GM23338 (cell line): ENCODE measurements at regions not wholly inside any gene's neighbourhood (a gene's known extent, or its start where the extent isn't known, plus 50 kb on each side); places are given as distances from the start of the nearest gene placed in this dataset.

Experiments used
- ATAC-seq: fragments of 200-7000 bp; cut with Tn5 transposase; 3 replicates; pipeline ENCODE4 v1.9.1; 2020
- DNase-seq: peaks from one replicate; pipeline ENCODE4 v3.0.0-alpha.2; 2015; ENCODE audit warnings: low spot score
- H2AFZ ChIP-seq: fragments of 200-600 bp; sonication (generic); 2 replicates; pipeline ENCODE4 v1.8.0; 2016; ENCODE audit warnings: antibody characterized with exemption, mild to moderate bottlenecking, moderate library complexity
- H3F3A ChIP-seq: fragments of 200-600 bp; sonication (generic); replicated peaks from 2 replicates; pipeline ENCODE4 v1.8.0; 2017; ENCODE audit warnings: antibody characterized with exemption, mixed run types, low read depth
- H3K27ac ChIP-seq: fragments of 200-600 bp; sonication (generic); 2 replicates; pipeline ENCODE4 v1.6.1; 2016; ENCODE audit warnings: low read depth
- H3K27me3 ChIP-seq: fragments of 200-600 bp; sonication (generic); 2 replicates; pipeline ENCODE4 v1.8.0; 2016; ENCODE audit warnings: mild to moderate bottlenecking, mixed run types, moderate library complexity; ENCODE audit not compliant: insufficient read depth
- H3K36me3 ChIP-seq: fragments of 200-600 bp; sonication (generic); 2 replicates; pipeline ENCODE4 v1.8.0; 2016; ENCODE audit warnings: mild to moderate bottlenecking; ENCODE audit not compliant: insufficient read depth
- H3K4me1 ChIP-seq: fragments of 200-600 bp; sonication (generic); 2 replicates; pipeline ENCODE4 v1.8.0; 2016; ENCODE audit warnings: mild to moderate bottlenecking, moderate library complexity; ENCODE audit not compliant: insufficient read depth
- H3K4me2 ChIP-seq: fragments of 200-600 bp; sonication (generic); 2 replicates; pipeline ENCODE4 v1.7.1; 2017; ENCODE audit warnings: mixed run types
- H3K4me3 ChIP-seq: fragments of 200-600 bp; sonication (generic); 2 replicates; pipeline ENCODE4 v1.6.1; 2016; ENCODE audit warnings: mixed run types
- H3K79me2 ChIP-seq: fragments of 200-600 bp; sonication (generic); replicated peaks from 2 replicates; pipeline ENCODE4 v1.8.0; 2017; ENCODE audit warnings: mild to moderate bottlenecking; ENCODE audit not compliant: insufficient read depth
- H3K9me2 ChIP-seq: fragments of 200-600 bp; sonication (generic); 2 replicates; pipeline ENCODE4 v1.8.0; 2017; ENCODE audit not compliant: insufficient read depth
- H4K20me1 ChIP-seq: fragments of 200-600 bp; sonication (generic); replicated peaks from 2 replicates; pipeline ENCODE4 v1.8.0; 2017; ENCODE audit warnings: mild to moderate bottlenecking; ENCODE audit not compliant: insufficient read depth
- H3K27ac Mint-ChIP-seq: 2 replicates; pipeline ENCODE4 v1.8.0; 2020; ENCODE audit warnings: inconsistent platforms, mild to moderate bottlenecking, moderate library complexity, mixed read lengths
- H3K27me3 Mint-ChIP-seq: 3 replicates; pipeline ENCODE4 v1.8.0; 2022; ENCODE audit warnings: low read depth, mild to moderate bottlenecking, moderate library complexity, mixed read lengths, inconsistent platforms; ENCODE audit not compliant: insufficient read depth, poor library complexity
- H3K36me3 Mint-ChIP-seq: 3 replicates; pipeline ENCODE4 v1.8.0; 2021; ENCODE audit warnings: low read depth, mild to moderate bottlenecking, inconsistent platforms, moderate library complexity, mixed read lengths
- H3K4me1 Mint-ChIP-seq: 3 replicates; pipeline ENCODE4 v1.8.0; 2020; ENCODE audit warnings: mild to moderate bottlenecking, inconsistent platforms, mixed read lengths
- H3K4me3 Mint-ChIP-seq: 3 replicates; pipeline ENCODE4 v1.8.0; 2021; ENCODE audit warnings: moderate library complexity, mild to moderate bottlenecking, inconsistent platforms, mixed read lengths
- H3K9me3 Mint-ChIP-seq: 3 replicates; pipeline ENCODE4 v1.8.0; 2020; ENCODE audit warnings: moderate library complexity, mild to moderate bottlenecking, inconsistent platforms, mixed read lengths
- CREB1 ChIP-seq: fragments of 250-450 bp; sonication (Bioruptor Pico); IDR thresholded peaks from 2 replicates; pipeline ENCODE4 v1.5.0; 2020; ENCODE audit warnings: low read depth, mild to moderate bottlenecking, moderate library complexity
- CTCF ChIP-seq, 2 experiments: fragments of 200-600 bp in 1 of 2; sonication (generic) in 1 of 2; conservative IDR thresholded peaks; 2 replicates each; pipeline versions ENCODE4 v1.5.1 to v1.6.1; 2016 to 2017; ENCODE audit warnings: antibody characterized with exemption in 2 of 2, low read depth in 2 of 2, mild to moderate bottlenecking in 2 of 2, moderate library complexity in 1 of 2
- EZH2 ChIP-seq: fragments of 200-600 bp; sonication (generic); IDR thresholded peaks from one replicate; pipeline ENCODE4 v1.8.0; 2017; ENCODE audit warnings: antibody characterized with exemption, mild to moderate bottlenecking, low read depth; ENCODE audit not compliant: unreplicated experiment
- EZH2phosphoT487 ChIP-seq: fragments of 200-600 bp; sonication (generic); IDR thresholded peaks from one replicate; pipeline ENCODE4 v1.8.1; 2018; ENCODE audit warnings: antibody characterized with exemption; ENCODE audit not compliant: unreplicated experiment
- JUNB ChIP-seq: IDR thresholded peaks from one replicate; pipeline ENCODE4 v1.6.1; 2016; ENCODE audit warnings: antibody characterized with exemption; ENCODE audit not compliant: unreplicated experiment
- NANOG ChIP-seq: IDR thresholded peaks from 2 replicates; pipeline ENCODE4 v1.6.1; 2016; ENCODE audit warnings: antibody characterized with exemption, borderline replicate concordance
- POLR2AphosphoS5 ChIP-seq: IDR thresholded peaks from 2 replicates; pipeline ENCODE4 v1.6.1; 2016; ENCODE audit warnings: antibody characterized with exemption, low read depth
- REST ChIP-seq: IDR thresholded peaks from one replicate; pipeline ENCODE4 v1.6.1; 2018; ENCODE audit warnings: antibody characterized with exemption; ENCODE audit not compliant: unreplicated experiment
- STAT1 ChIP-seq: IDR thresholded peaks from one replicate; pipeline ENCODE4 v1.6.1; 2016; ENCODE audit warnings: antibody characterized with exemption; ENCODE audit not compliant: unreplicated experiment
- ZNF114 ChIP-seq: fragments of 250-450 bp; sonication (Bioruptor Pico); IDR thresholded peaks from 2 replicates; pipeline ENCODE4 v1.5.0; 2020; ENCODE audit warnings: mild to moderate bottlenecking, moderate library complexity
- ZNF331 ChIP-seq: fragments of 250-450 bp; sonication (Bioruptor Pico); IDR thresholded peaks from 2 replicates; pipeline ENCODE4 v1.5.0; 2020; ENCODE audit warnings: low read depth, mild to moderate bottlenecking, moderate library complexity
- TF ChIP-seq, protein P1 (sequence below): IDR thresholded peaks from 2 replicates; pipeline ENCODE4 v1.6.1; 2016; ENCODE audit warnings: antibody characterized with exemption
- TF ChIP-seq, protein P2 (sequence below): fragments of 250-450 bp; sonication (Bioruptor Pico); IDR thresholded peaks from 2 replicates; pipeline ENCODE4 v1.5.0; 2020; ENCODE audit warnings: mild to moderate bottlenecking, moderate library complexity

GRCh38 chr11:103601225-103601846 lies 435.1 kb upstream of the DDI1 start (continued):
- TF ChIP-seq CTCF (conservative IDR thresholded peaks at IDR 0.05; ENCODE audit: low read depth in 2 of 2) (peak; percentile 89 to 98), NANOG (no peak)

DNA sequence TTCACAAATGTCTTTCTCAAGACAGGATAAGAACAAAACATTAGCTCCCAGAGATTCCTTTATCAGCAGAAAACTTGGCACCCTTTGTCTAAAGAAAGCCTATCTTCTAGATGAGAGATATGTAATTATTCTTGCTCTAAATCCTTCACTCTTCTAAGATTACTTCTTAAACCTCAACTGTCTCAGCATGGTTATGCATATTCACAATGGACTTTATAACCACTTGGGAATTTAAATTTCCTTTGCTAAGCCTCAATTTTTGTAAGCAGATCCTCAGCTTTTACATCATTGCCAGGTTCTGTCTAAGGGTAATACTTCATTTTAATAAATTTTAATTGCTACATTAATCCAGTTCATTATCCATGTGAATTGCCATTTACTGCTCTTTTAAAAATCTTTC lies 433.6 kb upstream of the DDI1 start:
- Histone ChIP-seq H2AFZ (no peak overlapping the region), H4K20me1 (no peaks in the 10 kb centered on the region), H3K4me1 (no peaks in the 10 kb centered on the region), H3K4me2 (no peak overlapping the region), H3K27me3 (no peaks in the 10 kb centered on the region), H3K9me2 (no peaks in the 10 kb centered on the region), H3K27ac (no peak overlapping the region), H3K36me3 (no peaks in the 10 kb centered on the region), H3F3A (no peaks in the 10 kb centered on the region), H3K4me3 (no peak overlapping the region), H3K79me2 (no peaks in the 10 kb centered on the region)
- Mint-ChIP-seq H3K9me3 (no peaks in the 10 kb centered on the region), H3K4me1 (no peaks in the 10 kb centered on the region), H3K27me3 (no peaks in the 10 kb centered on the region), H3K4me3 (no peak overlapping the region), H3K36me3 (no peaks in the 10 kb centered on the region), H3K27ac (no peak overlapping the region)
- ATAC-seq (no peak), DNase-seq (no peak)
- TF ChIP-seq CREB1 (no peak), EZH2phosphoT487 (no peak), REST (no peak), NANOG (no peak), JUNB (no peak), EZH2 (no peak), STAT1 (no peak), ZNF331 (CRISPR knock-in tag) (no peak), ZNF114 (CRISPR knock-in tag) (no peak), POLR2AphosphoS5 (no peak)
- TF ChIP-seq, protein P1, sequence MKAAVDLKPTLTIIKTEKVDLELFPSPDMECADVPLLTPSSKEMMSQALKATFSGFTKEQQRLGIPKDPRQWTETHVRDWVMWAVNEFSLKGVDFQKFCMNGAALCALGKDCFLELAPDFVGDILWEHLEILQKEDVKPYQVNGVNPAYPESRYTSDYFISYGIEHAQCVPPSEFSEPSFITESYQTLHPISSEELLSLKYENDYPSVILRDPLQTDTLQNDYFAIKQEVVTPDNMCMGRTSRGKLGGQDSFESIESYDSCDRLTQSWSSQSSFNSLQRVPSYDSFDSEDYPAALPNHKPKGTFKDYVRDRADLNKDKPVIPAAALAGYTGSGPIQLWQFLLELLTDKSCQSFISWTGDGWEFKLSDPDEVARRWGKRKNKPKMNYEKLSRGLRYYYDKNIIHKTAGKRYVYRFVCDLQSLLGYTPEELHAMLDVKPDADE = no peak
- TF ChIP-seq, protein P2, sequence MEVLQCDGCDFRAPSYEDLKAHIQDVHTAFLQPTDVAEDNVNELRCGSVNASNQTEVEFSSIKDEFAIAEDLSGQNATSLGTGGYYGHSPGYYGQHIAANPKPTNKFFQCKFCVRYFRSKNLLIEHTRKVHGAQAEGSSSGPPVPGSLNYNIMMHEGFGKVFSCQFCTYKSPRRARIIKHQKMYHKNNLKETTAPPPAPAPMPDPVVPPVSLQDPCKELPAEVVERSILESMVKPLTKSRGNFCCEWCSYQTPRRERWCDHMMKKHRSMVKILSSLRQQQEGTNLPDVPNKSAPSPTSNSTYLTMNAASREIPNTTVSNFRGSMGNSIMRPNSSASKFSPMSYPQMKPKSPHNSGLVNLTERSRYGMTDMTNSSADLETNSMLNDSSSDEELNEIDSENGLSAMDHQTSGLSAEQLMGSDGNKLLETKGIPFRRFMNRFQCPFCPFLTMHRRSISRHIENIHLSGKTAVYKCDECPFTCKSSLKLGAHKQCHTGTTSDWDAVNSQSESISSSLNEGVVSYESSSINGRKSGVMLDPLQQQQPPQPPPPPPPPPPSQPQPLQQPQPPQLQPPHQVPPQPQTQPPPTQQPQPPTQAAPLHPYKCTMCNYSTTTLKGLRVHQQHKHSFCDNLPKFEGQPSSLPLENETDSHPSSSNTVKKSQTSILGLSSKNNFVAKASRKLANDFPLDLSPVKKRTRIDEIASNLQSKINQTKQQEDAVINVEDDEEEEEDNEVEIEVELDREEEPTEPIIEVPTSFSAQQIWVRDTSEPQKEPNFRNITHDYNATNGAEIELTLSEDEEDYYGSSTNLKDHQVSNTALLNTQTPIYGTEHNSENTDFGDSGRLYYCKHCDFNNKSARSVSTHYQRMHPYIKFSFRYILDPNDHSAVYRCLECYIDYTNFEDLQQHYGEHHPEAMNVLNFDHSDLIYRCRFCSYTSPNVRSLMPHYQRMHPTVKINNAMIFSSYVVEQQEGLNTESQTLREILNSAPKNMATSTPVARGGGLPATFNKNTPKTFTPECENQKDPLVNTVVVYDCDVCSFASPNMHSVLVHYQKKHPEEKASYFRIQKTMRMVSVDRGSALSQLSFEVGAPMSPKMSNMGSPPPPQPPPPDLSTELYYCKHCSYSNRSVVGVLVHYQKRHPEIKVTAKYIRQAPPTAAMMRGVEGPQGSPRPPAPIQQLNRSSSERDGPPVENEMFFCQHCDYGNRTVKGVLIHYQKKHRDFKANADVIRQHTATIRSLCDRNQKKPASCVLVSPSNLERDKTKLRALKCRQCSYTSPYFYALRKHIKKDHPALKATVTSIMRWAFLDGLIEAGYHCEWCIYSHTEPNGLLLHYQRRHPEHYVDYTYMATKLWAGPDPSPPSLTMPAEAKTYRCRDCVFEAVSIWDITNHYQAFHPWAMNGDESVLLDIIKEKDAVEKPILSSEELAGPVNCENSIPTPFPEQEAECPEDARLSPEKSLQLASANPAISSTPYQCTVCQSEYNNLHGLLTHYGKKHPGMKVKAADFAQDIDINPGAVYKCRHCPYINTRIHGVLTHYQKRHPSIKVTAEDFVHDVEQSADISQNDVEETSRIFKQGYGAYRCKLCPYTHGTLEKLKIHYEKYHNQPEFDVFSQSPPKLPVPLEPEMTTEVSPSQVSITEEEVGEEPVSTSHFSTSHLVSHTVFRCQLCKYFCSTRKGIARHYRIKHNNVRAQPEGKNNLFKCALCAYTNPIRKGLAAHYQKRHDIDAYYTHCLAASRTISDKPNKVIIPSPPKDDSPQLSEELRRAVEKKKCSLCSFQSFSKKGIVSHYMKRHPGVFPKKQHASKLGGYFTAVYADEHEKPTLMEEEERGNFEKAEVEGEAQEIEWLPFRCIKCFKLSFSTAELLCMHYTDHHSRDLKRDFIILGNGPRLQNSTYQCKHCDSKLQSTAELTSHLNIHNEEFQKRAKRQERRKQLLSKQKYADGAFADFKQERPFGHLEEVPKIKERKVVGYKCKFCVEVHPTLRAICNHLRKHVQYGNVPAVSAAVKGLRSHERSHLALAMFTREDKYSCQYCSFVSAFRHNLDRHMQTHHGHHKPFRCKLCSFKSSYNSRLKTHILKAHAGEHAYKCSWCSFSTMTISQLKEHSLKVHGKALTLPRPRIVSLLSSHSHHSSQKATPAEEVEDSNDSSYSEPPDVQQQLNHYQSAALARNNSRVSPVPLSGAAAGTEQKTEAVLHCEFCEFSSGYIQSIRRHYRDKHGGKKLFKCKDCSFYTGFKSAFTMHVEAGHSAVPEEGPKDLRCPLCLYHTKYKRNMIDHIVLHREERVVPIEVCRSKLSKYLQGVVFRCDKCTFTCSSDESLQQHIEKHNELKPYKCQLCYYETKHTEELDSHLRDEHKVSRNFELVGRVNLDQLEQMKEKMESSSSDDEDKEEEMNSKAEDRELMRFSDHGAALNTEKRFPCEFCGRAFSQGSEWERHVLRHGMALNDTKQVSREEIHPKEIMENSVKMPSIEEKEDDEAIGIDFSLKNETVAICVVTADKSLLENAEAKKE (CRISPR knock-in tag) = no peak
